Activated CD8-positive, alpha-beta memory T cell treated with anti-CD3 and anti-CD28 coated beads for 24 hours (primary cell): ENCODE measurements at regions not wholly inside any gene's neighbourhood (a gene's known extent, or its start where the extent isn't known, plus 50 kb on each side); places are given as distances from the start of the nearest gene placed in this dataset.

Experiments used
- DNase-seq: peaks from one replicate; pipeline ENCODE4 v3.0.0-alpha.2; 2020

- no peak for DNase-seq
Measured at GRCh38 chr13:91139232-91139631, 208.3 kb upstream of the MIR17HG start.

- DNase-seq = no peak
Measured at GRCh38 chr13:91141543-91142061, 205.9 kb upstream of the MIR17HG start.

GRCh38 chr13:91142572-91142971 is 204.9 kb upstream of the MIR17HG start:
- no peak for DNase-seq

GRCh38 chr13:91144054-91144453 is 203.4 kb upstream of the MIR17HG start:
- DNase-seq = no peak

GRCh38 chr13:91144486-91144885 is 203.0 kb upstream of the MIR17HG start:
- no peak for DNase-seq

- no peak for DNase-seq
Measured at GRCh38 chr13:91145571-91146205, 201.8 kb upstream of the MIR17HG start.

- no peak for DNase-seq
Measured at GRCh38 chr13:91146601-91147000, 200.9 kb upstream of the MIR17HG start.

- no peak for DNase-seq
Measured at GRCh38 chr13:91148098-91148497, 199.4 kb upstream of the MIR17HG start.

GRCh38 chr13:91151921-91152320 is 195.6 kb upstream of the MIR17HG start:
- DNase-seq = no peak

GRCh38 chr13:91153372-91153771 is 194.1 kb upstream of the MIR17HG start:
- DNase-seq = no peak

- DNase-seq = no peak
Measured at GRCh38 chr13:91154558-91155353, 192.7 kb upstream of the MIR17HG start.

- no peak for DNase-seq
Measured at GRCh38 chr13:91155512-91156114, 191.9 kb upstream of the MIR17HG start.

GRCh38 chr13:91157273-91158016 is 190.0 kb upstream of the MIR17HG start:
- DNase-seq = no peak

- no peak for DNase-seq
Measured at GRCh38 chr13:91158017-91158395, 189.5 kb upstream of the MIR17HG start.

GRCh38 chr13:91162180-91162579 is 185.3 kb upstream of the MIR17HG start:
- DNase-seq = no peak

GRCh38 chr13:91162589-91162988 is 184.9 kb upstream of the MIR17HG start:
- DNase-seq = no peak

GRCh38 chr13:91165758-91166157 is 181.7 kb upstream of the MIR17HG start:
- no peak for DNase-seq

GRCh38 chr13:91166714-91167511 is 180.6 kb upstream of the MIR17HG start:
- no peak for DNase-seq

GRCh38 chr13:91167706-91168385 is 179.6 kb upstream of the MIR17HG start:
- DNase-seq = no peak

- DNase-seq = no peak
Measured at GRCh38 chr13:91168386-91168711, 179.1 kb upstream of the MIR17HG start.

GRCh38 chr13:91169321-91170050 is 178.0 kb upstream of the MIR17HG start:
- DNase-seq = no peak
